Neural progenitor cell (in vitro differentiated cells): ENCODE measurements at regions not wholly inside any gene's neighbourhood (a gene's known extent, or its start where the extent isn't known, plus 50 kb on each side); places are given as distances from the start of the nearest gene placed in this dataset.

Experiments used
- DNase-seq: peaks from one replicate; pipeline ENCODE4 v3.0.0-alpha.2; 2016; ENCODE audit warnings: low spot score
- H2AFZ ChIP-seq: fragments of 200-600 bp; sonication (generic); replicated peaks from 2 replicates; pipeline ENCODE4 v1.6.1; 2016; ENCODE audit warnings: antibody characterized with exemption
- H3F3A ChIP-seq: fragments of 200-600 bp; sonication (generic); 2 replicates; pipeline ENCODE4 v1.6.1; 2016; ENCODE audit warnings: antibody characterized with exemption, low read depth
- H3K27ac ChIP-seq: fragments of 200-600 bp; sonication (generic); 2 replicates; pipeline ENCODE4 v1.5.1; 2016; ENCODE audit warnings: mild to moderate bottlenecking
- H3K27me3 ChIP-seq: fragments of 200-600 bp; sonication (generic); 2 replicates; pipeline ENCODE4 v1.6.1; 2016; ENCODE audit warnings: mild to moderate bottlenecking, moderate library complexity
- H3K36me3 ChIP-seq: fragments of 200-600 bp; sonication (generic); 2 replicates; pipeline ENCODE4 v1.5.1; 2016
- H3K4me1 ChIP-seq: fragments of 200-600 bp; sonication (generic); 2 replicates; pipeline ENCODE4 v1.6.1; 2016; ENCODE audit warnings: mixed run types
- H3K4me2 ChIP-seq: fragments of 200-600 bp; sonication (generic); 2 replicates; pipeline ENCODE4 v1.6.1; 2016
- H3K4me3 ChIP-seq: fragments of 200-600 bp; sonication (generic); 2 replicates; pipeline ENCODE4 v1.5.1; 2016
- H3K79me2 ChIP-seq: fragments of 200-600 bp; sonication (generic); 2 replicates; pipeline ENCODE4 v1.6.1; 2016; ENCODE audit warnings: low read depth
- H3K9ac ChIP-seq: fragments of 200-600 bp; sonication (generic); 2 replicates; pipeline ENCODE4 v1.6.1; 2016
- H3K9me3 ChIP-seq: fragments of 200-600 bp; sonication (generic); 2 replicates; pipeline ENCODE4 v1.5.1; 2016; ENCODE audit warnings: low read depth
- H4K20me1 ChIP-seq: fragments of 200-600 bp; sonication (generic); 2 replicates; pipeline ENCODE4 v1.6.1; 2016; ENCODE audit warnings: low read depth
- H3K27ac Mint-ChIP-seq: 3 replicates; pipeline ENCODE4 v1.8.0; 2021; ENCODE audit warnings: mixed read lengths
- H3K27me3 Mint-ChIP-seq: 2 replicates; pipeline ENCODE4 v1.8.0; 2022; ENCODE audit warnings: low read depth, mild to moderate bottlenecking, inconsistent platforms, moderate library complexity, mixed read lengths; ENCODE audit not compliant: insufficient read depth
- H3K36me3 Mint-ChIP-seq: 3 replicates; pipeline ENCODE4 v1.8.0; 2021; ENCODE audit warnings: mixed read lengths
- H3K4me1 Mint-ChIP-seq: 3 replicates; pipeline ENCODE4 v1.8.0; 2021; ENCODE audit warnings: mixed read lengths
- H3K4me3 Mint-ChIP-seq: 3 replicates; pipeline ENCODE4 v1.8.0; 2021; ENCODE audit warnings: mild to moderate bottlenecking, moderate library complexity, mixed read lengths
- H3K9me3 Mint-ChIP-seq: 3 replicates; pipeline ENCODE4 v1.8.0; 2020; ENCODE audit warnings: mixed read lengths
- CTCF ChIP-seq: fragments of 200-600 bp; sonication (generic); IDR thresholded peaks from 2 replicates; pipeline ENCODE4 v1.5.1; 2017; ENCODE audit warnings: antibody characterized with exemption, mild to moderate bottlenecking
- EZH2 ChIP-seq: fragments of 200-600 bp; sonication (generic); IDR thresholded peaks from 2 replicates; pipeline ENCODE4 v1.6.1; 2017; ENCODE audit warnings: antibody characterized with exemption, mild to moderate bottlenecking, moderate library complexity
- EZH2phosphoT487 ChIP-seq: fragments of 200-600 bp; sonication (generic); IDR thresholded peaks from 2 replicates; pipeline ENCODE4 v1.6.1; 2017; ENCODE audit warnings: antibody characterized with exemption

- peaks cover 19% of the 10 kb centered on the region for H3K4me1 ChIP-seq
- no peak overlapping the region for H2AFZ ChIP-seq
- no peaks in the 10 kb centered on the region for H4K20me1 ChIP-seq
- H3K9ac ChIP-seq = no peak overlapping the region
- H3K9me3 ChIP-seq = no peaks in the 10 kb centered on the region
- no peak overlapping the region for H3K4me3 Mint-ChIP-seq
- H3K27ac ChIP-seq = no peak overlapping the region
- H3K79me2 ChIP-seq = no peaks in the 10 kb centered on the region
- no peak for TF ChIP-seq EZH2phosphoT487
- TF ChIP-seq EZH2 = no peak
- TF ChIP-seq CTCF = no peak
- H3K4me1 Mint-ChIP-seq = no peaks in the 10 kb centered on the region
- H3K4me3 ChIP-seq = no peak overlapping the region
- no peaks in the 10 kb centered on the region for H3K27me3 Mint-ChIP-seq
- no peak overlapping the region for H3K27ac Mint-ChIP-seq
- DNase-seq = no peak
- no peaks in the 10 kb centered on the region for H3K36me3 Mint-ChIP-seq
- no peaks in the 10 kb centered on the region for H3K36me3 ChIP-seq
- no peaks in the 10 kb centered on the region for H3K9me3 Mint-ChIP-seq
- H3K27me3 ChIP-seq = no peaks in the 10 kb centered on the region
- no peak overlapping the region for H3K4me2 ChIP-seq
- no peaks in the 10 kb centered on the region for H3F3A ChIP-seq
Measured at GRCh38 chr10:59011972-59012632, 164.3 kb upstream of the PHYHIPL start.

GRCh38 chr10:59012839-59013238 is 163.6 kb upstream of the PHYHIPL start:
- H3K4me1 Mint-ChIP-seq = no peaks in the 10 kb centered on the region
- H3K4me3 Mint-ChIP-seq = no peak overlapping the region
- TF ChIP-seq EZH2 (no peak), CTCF (no peak), EZH2phosphoT487 (no peak)

GRCh38 chr10:59016043-59016442 is 160.4 kb upstream of the PHYHIPL start:
- Histone ChIP-seq H3K9ac (no peak overlapping the region), H3K4me3 (no peak overlapping the region), H4K20me1 (no peaks in the 10 kb centered on the region), H3K9me3 (no peaks in the 10 kb centered on the region), H3K4me1 (peaks cover 21% of the 10 kb centered on the region), H3F3A (no peaks in the 10 kb centered on the region), H2AFZ (no peak overlapping the region), H3K36me3 (no peaks in the 10 kb centered on the region), H3K27me3 (no peaks in the 10 kb centered on the region), H3K79me2 (no peaks in the 10 kb centered on the region), H3K27ac (no peak overlapping the region), H3K4me2 (no peak overlapping the region)
- DNase-seq = no peak
- no peak for TF ChIP-seq EZH2
- no peak for TF ChIP-seq EZH2phosphoT487
- no peak for TF ChIP-seq CTCF
- H3K4me3 Mint-ChIP-seq = no peak overlapping the region
- no peak overlapping the region for H3K27ac Mint-ChIP-seq
- no peaks in the 10 kb centered on the region for H3K27me3 Mint-ChIP-seq
- no peaks in the 10 kb centered on the region for H3K9me3 Mint-ChIP-seq
- no peaks in the 10 kb centered on the region for H3K36me3 Mint-ChIP-seq
- H3K4me1 Mint-ChIP-seq = peaks cover 6% of the 10 kb centered on the region

More at GRCh38 chr10:59012839-59013238, 163.6 kb upstream of the PHYHIPL start:
- Histone ChIP-seq H3K36me3 (no peaks in the 10 kb centered on the region), H2AFZ (no peak overlapping the region), H3K27me3 (no peaks in the 10 kb centered on the region), H3K79me2 (no peaks in the 10 kb centered on the region), H4K20me1 (no peaks in the 10 kb centered on the region), H3K9ac (no peak overlapping the region), H3K4me2 (no peak overlapping the region), H3F3A (no peaks in the 10 kb centered on the region), H3K4me1 (peaks cover 19% of the 10 kb centered on the region), H3K4me3 (no peak overlapping the region), H3K27ac (no peak overlapping the region), H3K9me3 (no peaks in the 10 kb centered on the region)
- no peak overlapping the region for H3K27ac Mint-ChIP-seq
- H3K27me3 Mint-ChIP-seq = no peaks in the 10 kb centered on the region
- no peaks in the 10 kb centered on the region for H3K36me3 Mint-ChIP-seq
- H3K9me3 Mint-ChIP-seq = no peaks in the 10 kb centered on the region
- DNase-seq = no peak
